BE2C (cell line): ENCODE measurements at regions not wholly inside any gene's neighbourhood (a gene's known extent, or its start where the extent isn't known, plus 50 kb on each side); places are given as distances from the start of the nearest gene placed in this dataset.

Experiments used
- DNase-seq: peaks from one replicate; pipeline ENCODE4 v3.0.0-alpha.2; 2020
- H3K27me3 ChIP-seq: fragments of 250-450 bp; sonication (Bioruptor Pico); 2 replicates; pipeline ENCODE4 v1.5.1; 2020; ENCODE audit warnings: mild to moderate bottlenecking
- H3K36me3 ChIP-seq: fragments of 250-450 bp; sonication (Bioruptor Pico); 2 replicates; pipeline ENCODE4 v1.5.1; 2020; ENCODE audit warnings: mild to moderate bottlenecking
- H3K4me1 ChIP-seq: fragments of 250-450 bp; sonication (Bioruptor Pico); 2 replicates; pipeline ENCODE4 v1.5.1; 2020
- H3K4me3 ChIP-seq: 2 replicates; pipeline ENCODE4 v1.5.1; 2011; ENCODE audit warnings: low read depth, low read length
- H3K9me3 ChIP-seq: fragments of 250-450 bp; sonication (Bioruptor Pico); 2 replicates; pipeline ENCODE4 v1.5.1; 2020
- CTCF ChIP-seq: IDR thresholded peaks from 2 replicates; pipeline ENCODE4 v1.5.1; 2012; ENCODE audit warnings: mild to moderate bottlenecking, low read depth, low read length

- Histone ChIP-seq H3K9me3 (no peaks in the 10 kb centered on the region), H3K36me3 (no peaks in the 10 kb centered on the region)
These were observed 383.4 kb upstream of the ARRDC4 start for GRCh38 chr15:97576929-97577645.

GRCh38 chr15:97585408-97585807, 375.1 kb upstream of the ARRDC4 start:
- no peak for TF ChIP-seq CTCF
- no peaks in the 10 kb centered on the region for H3K27me3 ChIP-seq
- H3K4me3 ChIP-seq = no peak overlapping the region
- no peak for DNase-seq
- H3K36me3 ChIP-seq = no peaks in the 10 kb centered on the region
- no peaks in the 10 kb centered on the region for H3K9me3 ChIP-seq
- no peaks in the 10 kb centered on the region for H3K4me1 ChIP-seq

More at GRCh38 chr15:97576929-97577645, 383.4 kb upstream of the ARRDC4 start:
- no peaks in the 10 kb centered on the region for H3K4me1 ChIP-seq
- no peak for DNase-seq
- H3K4me3 ChIP-seq = no peak overlapping the region
- no peak for TF ChIP-seq CTCF
- H3K27me3 ChIP-seq = no peaks in the 10 kb centered on the region

- H3K9me3 ChIP-seq = no peaks in the 10 kb centered on the region; the same call in 1 of the 2 replicates
- no peaks in the 10 kb centered on the region for H3K36me3 ChIP-seq
- H3K4me3 ChIP-seq = no peak overlapping the region
- no peaks in the 10 kb centered on the region for H3K27me3 ChIP-seq
- no peaks in the 10 kb centered on the region for H3K4me1 ChIP-seq
- TF ChIP-seq CTCF = no peak
- no peak for DNase-seq
These were observed 367.7 kb upstream of the ARRDC4 start for GRCh38 chr15:97592778-97593177.

- Histone ChIP-seq H3K36me3 (no peaks in the 10 kb centered on the region), H3K4me1 (no peaks in the 10 kb centered on the region), H3K9me3 (no peaks in the 10 kb centered on the region), H3K27me3 (no peaks in the 10 kb centered on the region), H3K4me3 (no peak overlapping the region)
- no peak for TF ChIP-seq CTCF
- no peak for DNase-seq
These were observed 362.7 kb upstream of the ARRDC4 start for GRCh38 chr15:97597801-97598200.

- Histone ChIP-seq H3K9me3 (no peaks in the 10 kb centered on the region), H3K4me1 (no peaks in the 10 kb centered on the region), H3K4me3 (no peak overlapping the region), H3K36me3 (no peaks in the 10 kb centered on the region), H3K27me3 (no peaks in the 10 kb centered on the region)
- TF ChIP-seq CTCF = no peak
- DNase-seq = no peak
These were observed 362.1 kb upstream of the ARRDC4 start for GRCh38 chr15:97598353-97598798.

- no peak for TF ChIP-seq CTCF
- H3K9me3 ChIP-seq = no peaks in the 10 kb centered on the region
These were observed 360.3 kb upstream of the ARRDC4 start for GRCh38 chr15:97600190-97600589.

More at GRCh38 chr15:97600190-97600589, 360.3 kb upstream of the ARRDC4 start:
- DNase-seq = no peak
- Histone ChIP-seq H3K4me1 (no peaks in the 10 kb centered on the region), H3K36me3 (no peaks in the 10 kb centered on the region), H3K4me3 (no peak overlapping the region), H3K27me3 (no peaks in the 10 kb centered on the region)
